GDM1 (cell line): ENCODE measurements at regions not wholly inside any gene's neighbourhood (a gene's known extent, or its start where the extent isn't known, plus 50 kb on each side); places are given as distances from the start of the nearest gene placed in this dataset.
"Not testable (repeated sequence)": the region's sequence is repeated elsewhere in the genome, so short reads cannot be mapped to it uniquely, and the experiment has no call there.

Source experiments
- DNase-seq: peaks from one replicate; lab custom pipeline; 2025; lab: John Stamatoyannopoulos, UW

- no peak for DNase-seq
Observed at GRCh38 chr1:70672442-70672888, 261.4 kb downstream of the CTH start.

GRCh38 chr1:70674941-70675685, 264.0 kb downstream of the CTH start:
- no peak for DNase-seq

- DNase-seq, result peak; percentile 3
Observed at GRCh38 chr1:70675737-70676156, 264.7 kb downstream of the CTH start.

GRCh38 chr1:70685300-70686286, 274.5 kb downstream of the CTH start:
- DNase-seq, result peak; percentile 58

GRCh38 chr1:70688580-70688979, 277.5 kb downstream of the CTH start:
- no peak for DNase-seq

GRCh38 chr1:70706381-70707037, 295.4 kb downstream of the CTH start:
- no peak for DNase-seq

- DNase-seq, result no peak
Observed at GRCh38 chr1:70707214-70707613, 296.1 kb downstream of the CTH start.

GRCh38 chr1:70714149-70714548, 303.1 kb downstream of the CTH start:
- no peak for DNase-seq

GRCh38 chr1:70717211-70717610, 306.1 kb downstream of the CTH start:
- no peak for DNase-seq

- no peak for DNase-seq
Observed at GRCh38 chr1:70717656-70718055, 306.6 kb downstream of the CTH start.

GRCh38 chr1:70718086-70718630, 307.1 kb downstream of the CTH start:
- no peak for DNase-seq

- DNase-seq, result no peak
Observed at GRCh38 chr1:70719154-70719553, 308.1 kb downstream of the CTH start.

- no peak for DNase-seq
Observed at GRCh38 chr1:70720109-70720508, 309.0 kb downstream of the CTH start.

- DNase-seq, result no peak
Observed at GRCh38 chr1:70720521-70720920, 309.5 kb downstream of the CTH start.

GRCh38 chr1:70727886-70728489, 316.9 kb downstream of the CTH start:
- no peak for DNase-seq

- DNase-seq, result not testable (repeated sequence)
Observed at GRCh38 chr1:70736518-70736917, 311.1 kb downstream of the PTGER3 start.

GRCh38 chr1:70737125-70737524, 310.5 kb downstream of the PTGER3 start:
- DNase-seq, result no peak

- no peak for DNase-seq
Observed at GRCh38 chr1:70738624-70739023, 309.0 kb downstream of the PTGER3 start.

GRCh38 chr1:70745199-70745598, 302.4 kb downstream of the PTGER3 start:
- DNase-seq, result no peak

GRCh38 chr1:70746062-70746461, 301.6 kb downstream of the PTGER3 start:
- not testable (repeated sequence) for DNase-seq

GRCh38 chr1:70747123-70747522, 300.5 kb downstream of the PTGER3 start:
- not testable (repeated sequence) for DNase-seq
